Testis (tissue), 2 donors: ENCODE measurements at regions not wholly inside any gene's neighbourhood (a gene's known extent, or its start where the extent isn't known, plus 50 kb on each side); places are given as distances from the start of the nearest gene placed in this dataset.

Source experiments
- POLR2A ChIP-seq: fragments of 450-650 bp; IDR thresholded peaks from one replicate; pipeline ENCODE4 v1.6.1; 2017; ENCODE audit warnings: antibody characterized with exemption, mild to moderate bottlenecking, moderate library complexity
- TF ChIP-seq, protein P1 (sequence below), 3 experiments: fragments of 450-650 bp in 2 of 3; fragments of 200-600 bp in 1 of 3; sonication (generic) in 1 of 3; IDR thresholded peaks; one replicate each; pipeline ENCODE4 v1.5.1; 2016 to 2019; ENCODE audit warnings: antibody characterized with exemption in 3 of 3, mild to moderate bottlenecking in 2 of 3, moderate library complexity in 1 of 3

DNA sequence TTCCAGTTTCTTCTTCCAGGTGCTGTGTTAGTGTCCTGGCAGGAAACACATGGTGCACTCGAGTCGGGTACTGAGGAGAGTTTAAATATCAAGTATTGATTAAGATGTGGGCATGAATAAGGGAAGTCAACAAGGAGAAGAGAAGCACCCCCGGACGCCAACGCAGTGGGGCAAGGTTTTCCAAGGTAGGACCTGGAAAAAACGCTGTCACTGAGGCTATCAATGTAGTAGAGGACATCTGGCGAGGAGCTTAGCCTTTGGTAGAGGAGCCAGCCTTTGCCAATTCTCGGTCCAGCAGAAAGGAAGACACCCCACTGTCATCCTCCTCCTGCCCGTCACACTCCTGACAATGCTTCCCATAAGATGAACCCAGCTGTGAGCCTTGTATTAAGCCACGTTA lies 159.6 kb downstream of the TEX36 start:
- no peak for TF ChIP-seq POLR2A
- TF ChIP-seq, protein P1, sequence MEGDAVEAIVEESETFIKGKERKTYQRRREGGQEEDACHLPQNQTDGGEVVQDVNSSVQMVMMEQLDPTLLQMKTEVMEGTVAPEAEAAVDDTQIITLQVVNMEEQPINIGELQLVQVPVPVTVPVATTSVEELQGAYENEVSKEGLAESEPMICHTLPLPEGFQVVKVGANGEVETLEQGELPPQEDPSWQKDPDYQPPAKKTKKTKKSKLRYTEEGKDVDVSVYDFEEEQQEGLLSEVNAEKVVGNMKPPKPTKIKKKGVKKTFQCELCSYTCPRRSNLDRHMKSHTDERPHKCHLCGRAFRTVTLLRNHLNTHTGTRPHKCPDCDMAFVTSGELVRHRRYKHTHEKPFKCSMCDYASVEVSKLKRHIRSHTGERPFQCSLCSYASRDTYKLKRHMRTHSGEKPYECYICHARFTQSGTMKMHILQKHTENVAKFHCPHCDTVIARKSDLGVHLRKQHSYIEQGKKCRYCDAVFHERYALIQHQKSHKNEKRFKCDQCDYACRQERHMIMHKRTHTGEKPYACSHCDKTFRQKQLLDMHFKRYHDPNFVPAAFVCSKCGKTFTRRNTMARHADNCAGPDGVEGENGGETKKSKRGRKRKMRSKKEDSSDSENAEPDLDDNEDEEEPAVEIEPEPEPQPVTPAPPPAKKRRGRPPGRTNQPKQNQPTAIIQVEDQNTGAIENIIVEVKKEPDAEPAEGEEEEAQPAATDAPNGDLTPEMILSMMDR (IDR thresholded peaks at IDR 0.05) = no peak
